ENCODE measurements at regions not wholly inside any gene's neighbourhood (a gene's known extent, or its start where the extent isn't known, plus 50 kb on each side); places are given as distances from the start of the nearest gene placed in this dataset.
"Not testable (repeated sequence)": the region's sequence is repeated elsewhere in the genome, so short reads cannot be mapped to it uniquely, and the experiment has no call there.

DNA sequence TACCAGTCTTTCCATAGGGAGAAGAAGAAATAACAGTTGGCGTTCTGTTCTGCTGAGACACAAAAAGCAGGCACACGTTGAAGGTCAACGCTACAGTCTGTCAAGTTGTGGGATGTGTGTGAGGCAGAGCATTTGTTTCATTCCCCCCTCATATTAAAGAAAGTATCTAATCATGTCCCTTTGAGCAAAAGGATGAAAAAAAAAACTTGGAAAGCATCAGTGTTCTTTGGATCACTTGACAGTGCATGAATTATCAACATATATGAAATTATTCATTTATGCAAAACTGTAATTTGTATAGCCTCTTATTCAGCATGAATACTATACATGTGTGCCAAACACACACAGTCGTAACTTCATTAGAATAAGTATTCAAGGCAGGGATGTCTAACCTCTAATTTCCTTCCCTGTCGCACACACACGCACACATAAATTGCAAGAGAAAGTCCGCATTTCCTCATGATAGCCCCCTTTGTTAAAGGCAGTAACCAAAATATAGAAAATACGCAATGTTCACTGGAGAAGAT, 228.6 kb downstream of the RND3 start:
- Histone ChIP-seq H3K36me3 (replicated peaks; ENCODE audit: low read depth, low read length) (no peaks in the 10 kb centered on the region), H3K9ac (ENCODE audit: low read length) (no peak overlapping the region), H3K27ac (ENCODE audit: low read length) (no peak overlapping the region), H3K4me1 (ENCODE audit: low read length) (no peaks in the 10 kb centered on the region), H3K4me2 (ENCODE audit: low read length) (no peak overlapping the region), H4K20me1 (ENCODE audit: insufficient read depth, low read length) (no peaks in the 10 kb centered on the region), H2AFZ (ENCODE audit: low read depth, low read length) (no peak overlapping the region), H3K79me2 (ENCODE audit: low read length) (no peaks in the 10 kb centered on the region), H3K9me3 (ENCODE audit: insufficient read depth, low read length) (peaks cover 6% of the 10 kb centered on the region; the same call in 1 of the 2 replicates), H3K27me3 (ENCODE audit: low read depth, low read length) (no peaks in the 10 kb centered on the region), H3K4me3 (ENCODE audit: low read length) (no peak overlapping the region)
- TF ChIP-seq, protein P1, sequence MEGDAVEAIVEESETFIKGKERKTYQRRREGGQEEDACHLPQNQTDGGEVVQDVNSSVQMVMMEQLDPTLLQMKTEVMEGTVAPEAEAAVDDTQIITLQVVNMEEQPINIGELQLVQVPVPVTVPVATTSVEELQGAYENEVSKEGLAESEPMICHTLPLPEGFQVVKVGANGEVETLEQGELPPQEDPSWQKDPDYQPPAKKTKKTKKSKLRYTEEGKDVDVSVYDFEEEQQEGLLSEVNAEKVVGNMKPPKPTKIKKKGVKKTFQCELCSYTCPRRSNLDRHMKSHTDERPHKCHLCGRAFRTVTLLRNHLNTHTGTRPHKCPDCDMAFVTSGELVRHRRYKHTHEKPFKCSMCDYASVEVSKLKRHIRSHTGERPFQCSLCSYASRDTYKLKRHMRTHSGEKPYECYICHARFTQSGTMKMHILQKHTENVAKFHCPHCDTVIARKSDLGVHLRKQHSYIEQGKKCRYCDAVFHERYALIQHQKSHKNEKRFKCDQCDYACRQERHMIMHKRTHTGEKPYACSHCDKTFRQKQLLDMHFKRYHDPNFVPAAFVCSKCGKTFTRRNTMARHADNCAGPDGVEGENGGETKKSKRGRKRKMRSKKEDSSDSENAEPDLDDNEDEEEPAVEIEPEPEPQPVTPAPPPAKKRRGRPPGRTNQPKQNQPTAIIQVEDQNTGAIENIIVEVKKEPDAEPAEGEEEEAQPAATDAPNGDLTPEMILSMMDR (IDR thresholded peaks at IDR 0.05; ENCODE audit: low read depth, low read length), result no peak
- TF ChIP-seq EZH2phosphoT487 (IDR thresholded peaks at IDR 0.05; ENCODE audit: low read depth), result no peak

DNA sequence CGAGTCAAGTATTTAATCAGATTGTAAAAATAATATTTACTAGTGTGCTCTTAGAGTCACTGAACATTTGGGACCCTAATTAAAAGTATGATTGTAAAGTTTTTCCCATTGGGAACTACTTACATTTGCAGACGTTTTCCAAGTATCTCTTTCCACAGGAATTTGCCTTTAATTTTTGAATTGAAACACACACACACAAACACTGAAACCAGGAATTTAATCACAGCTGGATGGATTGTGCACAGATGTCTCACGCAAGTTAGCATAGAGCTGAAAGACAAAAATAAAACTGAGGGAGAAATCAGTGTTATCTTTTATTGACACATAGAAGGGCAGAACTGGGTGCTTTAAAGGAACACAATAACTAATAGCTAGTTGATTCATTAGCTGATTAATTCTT, 230.7 kb downstream of the RND3 start:
- TF ChIP-seq, protein P1 (IDR thresholded peaks at IDR 0.05; ENCODE audit: low read depth, low read length), result no peak
- no peak for TF ChIP-seq EZH2phosphoT487 (IDR thresholded peaks at IDR 0.05; ENCODE audit: low read depth)
- no peak overlapping the region for H3K9ac ChIP-seq (ENCODE audit: low read length)
- H3K36me3 ChIP-seq (replicated peaks; ENCODE audit: low read depth, low read length), result no peaks in the 10 kb centered on the region
- H3K4me3 ChIP-seq (ENCODE audit: low read length), result no peak overlapping the region
- H3K9me3 ChIP-seq (ENCODE audit: insufficient read depth, low read length), result peaks cover 2% of the 10 kb centered on the region; the same call in 1 of the 2 replicates
- H4K20me1 ChIP-seq (ENCODE audit: insufficient read depth, low read length), result no peaks in the 10 kb centered on the region
- no peaks in the 10 kb centered on the region for H3K4me1 ChIP-seq (ENCODE audit: low read length)
- H2AFZ ChIP-seq (ENCODE audit: low read depth, low read length), result no peak overlapping the region
- H3K27me3 ChIP-seq (ENCODE audit: low read depth, low read length), result no peaks in the 10 kb centered on the region
- H3K4me2 ChIP-seq (ENCODE audit: low read length), result no peak overlapping the region
- H3K27ac ChIP-seq (ENCODE audit: low read length), result no peak overlapping the region
- no peaks in the 10 kb centered on the region for H3K79me2 ChIP-seq (ENCODE audit: low read length)

DNA sequence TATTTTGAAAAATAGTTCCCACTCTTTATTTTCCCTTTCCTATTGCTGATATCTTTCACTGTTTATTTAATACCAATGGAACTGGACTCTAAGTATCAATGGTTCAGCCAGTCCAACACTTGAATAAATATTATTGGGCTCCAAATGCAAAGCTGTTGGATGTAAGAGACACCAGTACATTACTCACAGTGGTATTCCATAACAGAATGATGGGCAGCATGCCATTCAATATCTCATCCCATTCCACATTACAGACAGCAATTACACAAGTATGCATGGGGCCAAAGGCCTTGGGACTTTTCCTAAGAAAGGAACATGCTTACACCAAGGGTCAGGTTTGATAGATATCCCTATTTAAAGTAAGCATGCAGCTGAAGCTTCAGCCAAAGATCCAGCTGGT, 231.9 kb downstream of the RND3 start:
- no peak overlapping the region for H3K4me3 ChIP-seq (ENCODE audit: low read length)
- no peak overlapping the region for H3K27ac ChIP-seq (ENCODE audit: low read length)
- no peaks in the 10 kb centered on the region for H3K9me3 ChIP-seq (ENCODE audit: insufficient read depth, low read length)
- no peaks in the 10 kb centered on the region for H3K79me2 ChIP-seq (ENCODE audit: low read length)
- H3K4me2 ChIP-seq (ENCODE audit: low read length), result no peak overlapping the region
- no peaks in the 10 kb centered on the region for H4K20me1 ChIP-seq (ENCODE audit: insufficient read depth, low read length)
- no peaks in the 10 kb centered on the region for H3K36me3 ChIP-seq (replicated peaks; ENCODE audit: low read depth, low read length)
- no peaks in the 10 kb centered on the region for H3K27me3 ChIP-seq (ENCODE audit: low read depth, low read length)
- H3K4me1 ChIP-seq (ENCODE audit: low read length), result no peaks in the 10 kb centered on the region
- no peak overlapping the region for H2AFZ ChIP-seq (ENCODE audit: low read depth, low read length)
- TF ChIP-seq, protein P1 (IDR thresholded peaks at IDR 0.05; ENCODE audit: low read depth, low read length), result no peak
- TF ChIP-seq EZH2phosphoT487 (IDR thresholded peaks at IDR 0.05; ENCODE audit: low read depth), result no peak
- H3K9ac ChIP-seq (ENCODE audit: low read length), result no peak overlapping the region

GRCh38 chr2:150249735-150250134, 237.7 kb downstream of the RND3 start:
- not testable (repeated sequence) for H4K20me1 ChIP-seq (ENCODE audit: insufficient read depth, low read length); H3K27me3 ChIP-seq (ENCODE audit: low read depth, low read length); H2AFZ ChIP-seq (ENCODE audit: low read depth, low read length); H3K4me1 ChIP-seq (ENCODE audit: low read length); H3K4me2 ChIP-seq (ENCODE audit: low read length); H3K79me2 ChIP-seq (ENCODE audit: low read length); H3K27ac ChIP-seq (ENCODE audit: low read length); H3K9ac ChIP-seq (ENCODE audit: low read length); H3K9me3 ChIP-seq (ENCODE audit: insufficient read depth, low read length); H3K4me3 ChIP-seq (ENCODE audit: low read length); H3K36me3 ChIP-seq (replicated peaks; ENCODE audit: low read depth, low read length)

DNA sequence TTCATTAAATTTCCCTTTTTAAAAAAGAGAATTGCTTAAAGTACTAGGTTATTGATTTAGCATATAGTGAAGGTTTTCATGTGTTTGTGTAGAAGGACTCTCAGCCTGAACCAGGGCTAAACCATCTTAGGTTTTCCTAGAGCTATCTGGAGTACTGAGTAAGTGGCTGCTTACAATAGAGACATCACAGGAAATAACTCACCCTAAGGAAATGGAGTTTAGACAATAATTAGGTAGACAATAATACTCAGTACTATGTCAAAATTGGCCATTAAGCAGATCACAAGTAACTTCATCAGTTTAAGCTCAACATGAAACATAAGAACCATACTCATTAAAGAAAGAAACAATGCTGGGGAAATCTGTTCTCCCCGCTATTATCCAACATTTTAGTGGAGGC, 240.0 kb downstream of the RND3 start:
- TF ChIP-seq, protein P1 (IDR thresholded peaks at IDR 0.05; ENCODE audit: low read depth, low read length), result no peak
- TF ChIP-seq EZH2phosphoT487 (IDR thresholded peaks at IDR 0.05; ENCODE audit: low read depth), result no peak
- no peak overlapping the region for H3K27ac ChIP-seq (ENCODE audit: low read length)
- no peaks in the 10 kb centered on the region for H3K27me3 ChIP-seq (ENCODE audit: low read depth, low read length)
- H3K4me1 ChIP-seq (ENCODE audit: low read length), result no peaks in the 10 kb centered on the region
- no peaks in the 10 kb centered on the region for H3K36me3 ChIP-seq (replicated peaks; ENCODE audit: low read depth, low read length)
- no peak overlapping the region for H3K4me3 ChIP-seq (ENCODE audit: low read length)
- H3K9ac ChIP-seq (ENCODE audit: low read length), result no peak overlapping the region
- no peaks in the 10 kb centered on the region for H3K79me2 ChIP-seq (ENCODE audit: low read length)
- H4K20me1 ChIP-seq (ENCODE audit: insufficient read depth, low read length), result no peaks in the 10 kb centered on the region
- H3K4me2 ChIP-seq (ENCODE audit: low read length), result no peak overlapping the region
- no peaks in the 10 kb centered on the region for H3K9me3 ChIP-seq (ENCODE audit: insufficient read depth, low read length)
- H2AFZ ChIP-seq (ENCODE audit: low read depth, low read length), result no peak overlapping the region
